ENCODE measurements at regions not wholly inside any gene's neighbourhood (a gene's known extent, or its start where the extent isn't known, plus 50 kb on each side); places are given as distances from the start of the nearest gene placed in this dataset.
"Not testable (repeated sequence)": the region's sequence is repeated elsewhere in the genome, so short reads cannot be mapped to it uniquely, and the experiment has no call there.

GRCh38 chr3:166864473-166865467, 515.3 kb downstream of the ZBBX start:
- intact Hi-C loops (cut with micrococcal nuclease), result no loop called here
- ATAC-seq, result no peak
- DNase-seq, result no peak

DNA sequence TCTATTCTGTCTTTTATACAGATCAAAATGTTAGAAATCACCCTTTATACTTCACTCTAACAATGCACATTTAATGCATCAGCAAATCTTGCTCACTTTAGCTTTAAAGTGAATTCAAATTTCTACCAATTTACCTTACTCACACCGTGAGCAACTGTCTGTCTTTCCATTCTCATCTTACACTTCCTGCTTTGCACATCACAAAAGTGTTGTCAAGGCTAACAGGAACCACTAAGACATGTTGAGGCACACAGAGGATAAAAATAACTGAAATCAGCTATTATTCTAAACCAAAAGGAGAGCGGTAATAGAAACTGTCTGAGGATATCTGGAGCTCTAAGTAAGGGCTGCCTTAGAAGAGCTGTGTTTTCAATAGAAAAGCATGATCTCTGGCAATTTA, 519.9 kb downstream of the ZBBX start:
- ATAC-seq (no peak), DNase-seq (no peak)
- intact Hi-C loops (cut with micrococcal nuclease), result no loop called here

- ATAC-seq, result no peak
Measured at GRCh38 chr3:166844329-166844728, 535.8 kb downstream of the ZBBX start.

DNA sequence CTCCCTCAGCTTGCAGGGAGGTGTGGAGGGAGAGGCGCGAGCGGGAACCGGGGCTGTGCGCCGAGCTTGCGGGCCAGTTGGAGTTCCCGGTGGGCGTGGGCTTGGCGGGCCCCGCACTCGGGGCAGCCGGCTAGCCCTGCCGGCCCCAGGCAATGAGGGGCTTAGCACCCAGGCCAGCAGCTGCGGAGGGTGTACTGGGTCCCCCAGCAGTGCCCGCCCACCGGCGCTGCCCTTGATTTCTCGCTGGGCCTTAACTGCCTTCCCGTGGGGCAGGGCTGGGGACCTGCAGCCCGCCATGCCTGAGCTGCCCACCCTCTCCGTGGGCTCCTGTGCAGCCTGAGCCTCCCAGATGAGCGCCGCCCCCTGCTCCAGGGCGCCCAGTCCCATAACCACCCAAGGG, 537.3 kb downstream of the ZBBX start:
- intact Hi-C loops (cut with micrococcal nuclease); ATAC-seq; DNase-seq: not testable (repeated sequence)

More at GRCh38 chr3:166844329-166844728, 535.8 kb downstream of the ZBBX start:
- DNase-seq, result no peak
- intact Hi-C loops (cut with micrococcal nuclease), result no loop called here

DNA sequence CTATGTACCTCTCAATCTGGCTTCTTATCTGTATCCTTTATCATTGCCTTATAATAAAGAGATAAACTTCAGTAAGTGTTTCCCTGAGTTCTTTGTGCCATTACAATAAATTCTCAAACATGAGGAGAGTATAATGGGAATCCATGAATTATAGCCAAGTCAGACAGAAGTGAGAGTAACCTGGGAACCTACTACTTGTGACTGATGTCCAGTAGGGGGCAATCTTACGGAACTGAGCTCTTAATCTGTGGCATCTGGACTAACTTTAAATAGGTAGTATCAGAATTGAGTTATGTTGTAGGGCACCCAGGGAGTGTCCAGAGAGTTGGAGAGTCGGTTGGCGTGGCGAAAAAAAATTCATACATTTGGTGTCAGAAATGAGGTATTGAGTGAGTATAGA, 542.6 kb downstream of the ZBBX start:
- intact Hi-C loops (cut with micrococcal nuclease), result no loop called here
- no peak for ATAC-seq

GRCh38 chr3:166836836-166837235, 543.3 kb downstream of the ZBBX start:
- intact Hi-C loops (cut with micrococcal nuclease), result no loop called here
- ATAC-seq (no peak), DNase-seq (no peak)

More for the DNA sequence above, 542.6 kb downstream of the ZBBX start:
- DNase-seq, result no peak

DNA sequence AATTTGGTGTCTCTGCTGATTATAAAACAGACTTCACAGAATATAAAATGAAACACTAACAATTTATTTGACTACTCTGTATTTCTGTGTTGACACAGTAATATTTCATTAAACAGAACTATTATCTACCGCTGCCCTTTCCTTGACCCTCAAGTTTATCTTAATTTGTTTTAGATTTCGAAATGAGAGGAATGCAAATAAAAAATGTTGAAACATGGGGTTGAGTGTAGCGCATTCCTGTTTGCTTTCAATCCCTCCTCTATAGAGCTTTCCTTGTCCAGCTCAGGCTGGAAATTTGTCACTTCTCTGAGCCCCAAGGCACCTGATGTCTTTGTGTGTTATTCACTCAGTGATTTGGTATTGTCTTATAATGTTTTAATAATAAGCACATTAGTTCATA, 550.2 kb downstream of the ZBBX start:
- DNase-seq (no peak), ATAC-seq (no peak)
- intact Hi-C loops (cut with micrococcal nuclease), result no loop called here

GRCh38 chr3:166818464-166818863, 561.6 kb downstream of the ZBBX start:
- intact Hi-C loops (cut with micrococcal nuclease), result no loop called here
- DNase-seq, result no peak
- ATAC-seq, result no peak

DNA sequence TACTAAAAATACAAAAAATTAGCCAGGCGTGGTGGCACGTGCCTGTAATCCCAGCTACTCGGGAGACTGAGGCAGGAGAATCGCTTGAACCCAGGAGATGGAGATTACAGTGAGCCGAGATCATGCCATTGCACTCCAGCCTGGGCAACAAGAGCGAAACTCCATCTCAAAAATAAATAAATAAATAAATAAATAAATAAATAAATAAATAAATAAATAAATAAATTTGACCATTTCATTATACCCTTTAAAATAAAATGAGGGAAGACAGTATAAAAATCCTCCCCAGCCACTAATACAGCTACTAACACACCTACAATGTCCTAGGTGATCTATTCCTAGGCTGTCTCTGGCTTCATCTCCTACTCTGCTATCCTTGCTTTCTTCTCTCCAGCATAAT, 562.8 kb downstream of the ZBBX start:
- DNase-seq; ATAC-seq; intact Hi-C loops (cut with micrococcal nuclease): not testable (repeated sequence)

- ATAC-seq, result no peak
- DNase-seq, result no peak
- intact Hi-C loops (cut with micrococcal nuclease), result no loop called here
Measured at GRCh38 chr3:166810741-166811445, 569.2 kb downstream of the ZBBX start.

GRCh38 chr3:166809520-166809919, 570.6 kb downstream of the ZBBX start:
- no peak for ATAC-seq
- no peak for DNase-seq
- intact Hi-C loops (cut with micrococcal nuclease), result no loop called here

GRCh38 chr3:166788936-166789335, 591.2 kb downstream of the ZBBX start:
- ATAC-seq (no peak), DNase-seq (no peak)
- intact Hi-C loops (cut with micrococcal nuclease), result no loop called here

DNA sequence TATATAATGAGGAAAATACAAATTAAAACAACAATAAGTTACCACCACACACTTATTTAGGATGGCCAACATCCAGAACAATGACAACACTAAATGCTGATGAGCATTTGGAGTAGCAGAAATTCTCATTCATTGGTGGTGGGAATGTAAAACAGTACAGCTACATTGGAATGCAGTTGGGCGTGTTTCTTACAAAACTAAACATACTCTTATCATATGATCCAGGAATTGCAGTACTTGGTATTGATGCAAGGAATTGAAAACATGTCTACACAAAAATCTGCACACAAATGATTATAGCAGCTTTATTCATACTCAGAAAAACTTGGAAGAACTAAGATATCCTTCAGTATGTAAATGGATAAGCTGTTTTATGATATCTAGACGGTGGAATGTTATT, 594.2 kb downstream of the ZBBX start:
- no peak for DNase-seq
- ATAC-seq, result no peak
- intact Hi-C loops (cut with micrococcal nuclease), result no loop called here

DNA sequence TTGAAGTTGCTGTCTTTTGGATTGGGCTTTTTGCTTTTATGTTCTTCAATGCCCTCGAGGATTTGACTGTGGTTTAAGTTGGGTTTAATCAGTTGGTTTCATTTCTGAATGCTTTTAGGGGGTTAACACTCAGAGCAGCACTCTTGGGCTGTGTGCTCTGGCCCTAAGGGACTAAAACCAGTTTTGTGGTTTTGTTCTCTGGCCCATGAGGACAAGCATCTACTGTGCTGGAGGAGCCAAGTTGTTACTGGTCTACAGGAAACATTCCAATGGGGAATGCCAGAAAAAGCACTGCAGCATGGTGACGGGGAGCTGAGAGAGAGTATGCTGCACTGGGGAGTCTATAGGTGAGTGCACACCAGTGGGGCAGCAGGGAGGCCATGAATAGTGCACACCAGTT, 596.9 kb downstream of the ZBBX start:
- ATAC-seq, result no peak
- intact Hi-C loops (cut with micrococcal nuclease), result no loop called here
- DNase-seq, result no peak

DNA sequence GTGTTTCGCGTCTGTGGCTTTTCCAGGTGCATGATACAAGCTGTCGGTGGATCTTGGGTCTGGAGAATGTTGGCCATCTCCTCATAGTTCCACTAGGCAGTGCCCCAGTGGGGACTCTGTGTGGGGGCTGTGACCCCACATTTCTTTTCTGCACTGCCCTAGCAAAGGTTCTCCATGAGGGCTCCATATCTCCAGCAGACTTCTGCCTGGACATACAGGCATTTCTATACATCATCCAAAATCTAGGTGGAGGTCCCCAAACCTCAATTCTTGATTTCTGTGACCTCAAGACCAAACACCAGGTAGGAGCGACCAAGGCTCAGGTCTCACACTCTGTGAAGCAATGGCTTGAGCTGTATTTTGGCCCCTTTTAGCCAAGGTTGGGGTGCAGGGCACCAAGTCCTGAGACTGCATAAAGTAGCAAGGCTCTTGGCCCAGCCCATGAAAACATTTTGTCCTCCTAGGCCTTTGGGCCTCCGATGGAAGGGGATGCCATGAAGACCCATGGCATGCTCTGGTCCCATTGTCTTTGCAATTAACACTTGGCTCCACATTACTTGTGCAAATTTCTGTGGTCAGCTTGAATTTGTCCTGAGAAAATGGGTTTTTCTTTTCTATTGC, 615.3 kb downstream of the ZBBX start:
- intact Hi-C loops (cut with micrococcal nuclease), result no loop called here
- ATAC-seq, result no peak
- DNase-seq, result no peak

GRCh38 chr3:166759736-166760513, 620.2 kb downstream of the ZBBX start:
- ATAC-seq (no peak), DNase-seq (no peak)
- intact Hi-C loops (cut with micrococcal nuclease), result no loop called here

DNA sequence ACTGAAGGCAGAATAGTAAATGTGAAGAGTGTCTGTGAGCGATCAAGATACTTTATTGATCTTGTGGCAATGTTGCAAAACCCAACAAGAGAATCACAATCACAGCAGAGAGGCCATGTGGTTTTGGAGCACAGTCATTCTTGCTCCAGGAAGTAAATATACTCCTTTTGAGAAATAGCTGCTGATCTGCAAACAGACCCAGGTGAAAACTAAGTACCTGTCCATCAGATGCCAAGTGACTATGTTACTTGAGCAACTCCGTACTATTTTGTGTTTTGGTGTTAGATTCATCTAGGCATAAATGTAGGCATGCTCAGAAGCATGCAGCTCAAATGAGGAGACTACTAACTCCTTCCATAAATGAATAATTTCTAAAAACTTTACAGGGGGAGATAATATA, 627.9 kb downstream of the ZBBX start:
- intact Hi-C loops (cut with micrococcal nuclease), result no loop called here
- DNase-seq, result no peak
- no peak for ATAC-seq

- intact Hi-C loops (cut with micrococcal nuclease), result no loop called here
- DNase-seq (no peak), ATAC-seq (no peak)
Measured at GRCh38 chr3:166743481-166744134, 636.5 kb downstream of the ZBBX start.

DNA sequence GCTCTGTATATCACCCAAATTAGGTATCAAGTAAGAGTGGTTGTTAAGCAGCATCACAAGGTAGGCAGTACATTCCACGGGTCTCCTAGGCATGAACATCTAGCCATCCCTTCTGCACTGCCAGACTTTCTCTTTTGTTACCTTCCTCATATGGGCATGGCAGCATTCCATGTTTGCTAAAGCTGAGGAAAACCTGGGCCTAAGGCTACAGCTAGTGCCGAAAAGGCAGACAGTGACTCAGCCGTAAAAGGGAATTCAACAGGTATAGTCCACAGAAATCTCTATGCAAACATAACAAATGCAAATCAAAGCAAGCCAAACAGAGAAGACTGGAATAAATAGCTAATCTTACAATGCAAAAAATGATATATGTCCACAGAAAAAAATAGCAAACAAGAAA, 645.4 kb downstream of the ZBBX start:
- ATAC-seq (no peak), DNase-seq (no peak)
- intact Hi-C loops (cut with micrococcal nuclease), result no loop called here

All from left ventricle myocardium superior (tissue), 1 donor.